ENCODE measurements at regions not wholly inside any gene's neighbourhood (a gene's known extent, or its start where the extent isn't known, plus 50 kb on each side); places are given as distances from the start of the nearest gene placed in this dataset.

DNA sequence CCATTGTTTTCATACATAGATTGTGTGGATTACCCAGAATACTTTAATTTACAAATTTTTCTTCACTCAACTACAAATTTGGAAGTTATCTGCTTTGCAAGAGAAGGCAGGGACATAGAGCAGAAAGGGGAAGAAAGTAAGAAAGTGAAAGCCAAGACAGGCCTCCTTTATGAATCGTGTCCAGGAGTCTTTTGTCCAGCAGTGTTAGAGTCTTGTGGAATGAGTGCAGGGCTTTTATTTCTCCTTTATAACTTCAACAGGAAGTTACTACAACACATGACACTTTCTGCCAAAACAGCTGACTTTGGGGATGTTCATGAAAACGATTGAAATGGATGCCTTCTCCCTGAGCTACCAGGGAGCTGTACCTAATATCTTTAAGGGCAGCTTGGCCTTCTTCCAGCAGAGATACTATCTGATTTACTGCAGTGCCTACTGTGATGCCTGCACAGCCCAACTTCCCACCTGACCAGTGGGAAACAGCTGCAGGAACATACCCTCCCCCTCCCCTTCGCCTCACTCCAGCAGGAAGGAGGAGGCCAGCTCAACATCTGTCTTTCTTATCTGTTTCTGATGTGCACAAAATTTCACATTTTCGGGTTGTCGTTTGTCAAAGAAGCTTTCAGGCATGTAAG lies 557.7 kb upstream of the SLIT2 start:
- H3K27me3 Mint-ChIP-seq (ENCODE audit: low read depth, poor library complexity), result peaks cover 3% of the 10 kb centered on the region
- DNase-seq, result peak; percentile 12
- H3K4me1 Mint-ChIP-seq, result peaks cover 22% of the 10 kb centered on the region
- no peak overlapping the region for H3K4me3 Mint-ChIP-seq
- TF ChIP-seq, protein P1, sequence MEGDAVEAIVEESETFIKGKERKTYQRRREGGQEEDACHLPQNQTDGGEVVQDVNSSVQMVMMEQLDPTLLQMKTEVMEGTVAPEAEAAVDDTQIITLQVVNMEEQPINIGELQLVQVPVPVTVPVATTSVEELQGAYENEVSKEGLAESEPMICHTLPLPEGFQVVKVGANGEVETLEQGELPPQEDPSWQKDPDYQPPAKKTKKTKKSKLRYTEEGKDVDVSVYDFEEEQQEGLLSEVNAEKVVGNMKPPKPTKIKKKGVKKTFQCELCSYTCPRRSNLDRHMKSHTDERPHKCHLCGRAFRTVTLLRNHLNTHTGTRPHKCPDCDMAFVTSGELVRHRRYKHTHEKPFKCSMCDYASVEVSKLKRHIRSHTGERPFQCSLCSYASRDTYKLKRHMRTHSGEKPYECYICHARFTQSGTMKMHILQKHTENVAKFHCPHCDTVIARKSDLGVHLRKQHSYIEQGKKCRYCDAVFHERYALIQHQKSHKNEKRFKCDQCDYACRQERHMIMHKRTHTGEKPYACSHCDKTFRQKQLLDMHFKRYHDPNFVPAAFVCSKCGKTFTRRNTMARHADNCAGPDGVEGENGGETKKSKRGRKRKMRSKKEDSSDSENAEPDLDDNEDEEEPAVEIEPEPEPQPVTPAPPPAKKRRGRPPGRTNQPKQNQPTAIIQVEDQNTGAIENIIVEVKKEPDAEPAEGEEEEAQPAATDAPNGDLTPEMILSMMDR (IDR thresholded peaks at IDR 0.05), result no peak
- peaks cover 23% of the 10 kb centered on the region for H3K9me3 Mint-ChIP-seq
- H3K27ac Mint-ChIP-seq, result no peak overlapping the region
- H3K36me3 Mint-ChIP-seq (ENCODE audit: low read depth), result peaks cover 4% of the 10 kb centered on the region

DNA sequence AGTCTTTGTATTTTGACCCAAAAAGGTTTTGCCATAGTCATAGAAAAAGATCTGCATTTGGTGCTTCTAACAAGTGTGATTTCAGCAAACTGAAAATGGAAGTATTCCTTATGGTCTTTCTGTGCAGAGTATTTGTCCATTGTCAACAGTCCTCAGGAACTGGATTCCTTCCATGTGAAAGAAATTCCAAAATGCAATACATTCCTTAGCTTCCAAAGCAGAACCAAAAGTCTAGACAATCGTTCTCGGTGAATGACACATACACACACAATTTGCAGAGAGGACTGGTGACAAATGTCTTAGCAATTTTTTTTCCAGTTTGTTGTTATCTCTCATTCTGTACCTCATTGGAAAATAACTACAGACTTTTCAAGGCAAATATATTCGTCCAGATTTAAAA lies 562.2 kb upstream of the SLIT2 start:
- Mint-ChIP-seq H3K27ac (no peak overlapping the region), H3K9me3 (no peaks in the 10 kb centered on the region), H3K36me3 (ENCODE audit: low read depth) (no peaks in the 10 kb centered on the region), H3K4me1 (peaks cover 16% of the 10 kb centered on the region), H3K27me3 (ENCODE audit: low read depth, poor library complexity) (peaks cover 7% of the 10 kb centered on the region), H3K4me3 (no peak overlapping the region)
- DNase-seq, result no peak
- TF ChIP-seq, protein P1 (IDR thresholded peaks at IDR 0.05), result no peak

DNA sequence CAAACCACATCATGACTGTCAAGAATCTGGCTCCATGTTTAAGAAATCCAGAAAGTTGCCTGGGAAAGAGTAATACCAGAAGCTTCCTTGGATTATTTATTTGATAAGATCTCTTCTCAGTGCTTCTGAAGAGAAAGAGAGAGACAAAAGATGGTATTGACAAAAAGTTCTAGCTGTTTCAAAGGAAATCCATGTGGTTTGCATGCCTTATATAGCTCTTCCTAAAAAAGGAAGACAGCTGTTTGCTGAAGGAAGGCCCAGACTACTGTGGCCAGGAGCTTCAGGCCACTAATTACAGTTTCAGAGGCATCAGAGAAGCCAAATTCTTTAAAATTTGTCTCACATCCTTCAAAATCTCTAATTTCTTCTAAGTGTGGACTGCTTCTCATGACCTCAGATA lies 565.2 kb upstream of the SLIT2 start:
- no peaks in the 10 kb centered on the region for H3K36me3 Mint-ChIP-seq (ENCODE audit: low read depth)
- no peak overlapping the region for H3K4me3 Mint-ChIP-seq
- no peak overlapping the region for H3K27ac Mint-ChIP-seq
- no peak for DNase-seq
- TF ChIP-seq, protein P1 (IDR thresholded peaks at IDR 0.05), result no peak
- no peaks in the 10 kb centered on the region for H3K9me3 Mint-ChIP-seq
- peaks cover 16% of the 10 kb centered on the region for H3K4me1 Mint-ChIP-seq
- peaks cover 10% of the 10 kb centered on the region for H3K27me3 Mint-ChIP-seq (ENCODE audit: low read depth, poor library complexity)

DNA sequence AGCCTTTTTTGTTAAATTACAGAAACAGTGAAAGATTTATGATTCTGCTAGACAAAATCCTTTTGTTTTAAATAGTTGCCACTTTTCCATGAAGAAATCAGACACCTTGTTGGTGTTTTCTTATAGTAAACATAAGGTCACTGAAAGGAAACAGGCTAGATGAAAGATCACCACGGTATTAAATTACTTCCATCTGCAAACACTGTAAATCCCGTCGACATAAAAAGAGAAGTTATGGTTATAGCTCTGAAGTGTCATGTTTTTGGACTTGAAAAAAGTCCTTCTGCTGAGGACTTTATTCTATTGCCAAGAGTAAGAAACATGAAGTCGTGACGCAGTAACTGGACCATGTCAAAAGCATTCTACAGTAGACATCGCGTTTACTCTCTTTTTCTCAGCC lies 567.6 kb upstream of the SLIT2 start:
- DNase-seq, result no peak
- TF ChIP-seq, protein P1 (IDR thresholded peaks at IDR 0.05), result no peak
- Mint-ChIP-seq H3K27me3 (ENCODE audit: low read depth, poor library complexity) (peaks cover 7% of the 10 kb centered on the region), H3K36me3 (ENCODE audit: low read depth) (no peaks in the 10 kb centered on the region), H3K9me3 (no peaks in the 10 kb centered on the region), H3K27ac (peak overlapping the region; percentile 89), H3K4me3 (no peak overlapping the region), H3K4me1 (peaks cover 16% of the 10 kb centered on the region)

DNA sequence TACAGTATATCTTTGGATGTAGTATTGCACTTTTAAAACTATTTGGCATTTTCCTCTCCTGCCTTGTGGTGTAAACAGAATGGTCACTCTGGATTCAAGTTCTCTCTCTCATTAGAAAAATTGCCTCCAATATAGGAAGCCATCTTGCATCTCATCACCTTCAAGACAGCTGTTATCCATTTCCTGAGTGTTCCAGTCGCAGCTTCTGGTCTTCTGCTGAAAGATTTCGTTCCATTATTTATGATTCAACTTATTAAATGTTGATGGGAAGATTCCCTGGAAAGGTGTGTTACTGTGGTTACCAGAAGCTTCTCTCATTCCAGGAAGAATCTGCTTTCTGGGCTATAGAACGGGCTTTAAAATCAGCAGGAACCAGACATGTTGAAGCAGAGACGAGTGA lies 568.3 kb upstream of the SLIT2 start:
- no peak overlapping the region for H3K4me3 Mint-ChIP-seq
- TF ChIP-seq, protein P1 (IDR thresholded peaks at IDR 0.05), result no peak
- H3K27me3 Mint-ChIP-seq (ENCODE audit: low read depth, poor library complexity), result peaks cover 6% of the 10 kb centered on the region
- H3K36me3 Mint-ChIP-seq (ENCODE audit: low read depth), result no peaks in the 10 kb centered on the region
- H3K4me1 Mint-ChIP-seq, result peaks cover 16% of the 10 kb centered on the region
- H3K9me3 Mint-ChIP-seq, result no peaks in the 10 kb centered on the region
- H3K27ac Mint-ChIP-seq, result peak overlapping the region; percentile 89
- no peak for DNase-seq

DNA sequence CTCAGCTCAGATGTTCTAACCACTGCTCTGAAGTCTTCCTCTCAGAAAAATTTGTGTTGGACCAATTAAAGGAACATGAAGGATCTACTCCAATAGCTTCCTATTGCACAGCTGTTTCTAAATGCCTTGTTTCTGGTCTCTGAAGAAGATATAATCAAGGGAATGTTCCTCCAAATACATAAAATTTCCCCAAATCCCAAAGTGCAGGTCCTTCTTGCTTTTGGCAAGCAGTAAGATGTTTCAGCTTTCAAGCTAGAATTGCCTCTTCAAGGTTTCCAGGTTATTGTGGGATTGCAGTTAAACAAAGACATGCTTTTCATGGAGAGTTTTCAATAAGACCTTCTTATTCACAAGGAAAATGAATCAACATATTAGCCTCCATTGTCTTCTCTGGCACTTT lies 574.5 kb upstream of the SLIT2 start:
- Mint-ChIP-seq H3K4me3 (no peak overlapping the region), H3K4me1 (peaks cover 9% of the 10 kb centered on the region), H3K36me3 (ENCODE audit: low read depth) (no peaks in the 10 kb centered on the region), H3K27me3 (ENCODE audit: low read depth, poor library complexity) (peaks cover 2% of the 10 kb centered on the region), H3K9me3 (peaks cover 1% of the 10 kb centered on the region), H3K27ac (no peak overlapping the region)
- no peak for DNase-seq
- TF ChIP-seq, protein P1 (IDR thresholded peaks at IDR 0.05), result no peak
